A549 (cell line): ENCODE measurements at regions not wholly inside any gene's neighbourhood (a gene's known extent, or its start where the extent isn't known, plus 50 kb on each side); places are given as distances from the start of the nearest gene placed in this dataset.

Source experiments
- CTCF ChIP-seq: fragments of >200 bp; sonication (Bioruptor Twin); formaldehyde crosslinking; IDR thresholded peaks from 3 replicates; pipeline ENCODE4 v1.5.1; 2016
- EP300 ChIP-seq, 2 experiments: fragments of >200 bp; sonication (Bioruptor Twin); formaldehyde crosslinking; IDR thresholded peaks; 2 replicates in 1 of 2; 3 replicates in 1 of 2; pipeline ENCODE4 v1.6.1; 2016 to 2017
- HDAC2 ChIP-seq: fragments of 200-600 bp; sonication (generic); IDR thresholded peaks from 2 replicates; pipeline ENCODE4 v1.6.1; 2016
- HOXA7 ChIP-seq: fragments of 250-450 bp; sonication (Bioruptor Pico); IDR thresholded peaks from 2 replicates; pipeline ENCODE4 v1.5.0; 2020; ENCODE audit warnings: mild to moderate bottlenecking, moderate library complexity
- KDM1A ChIP-seq: fragments of 200-600 bp; sonication (generic); IDR thresholded peaks from 2 replicates; pipeline ENCODE4 v1.6.1; 2016; ENCODE audit warnings: low read depth, mild to moderate bottlenecking
- NR3C1 ChIP-seq: fragments of >200 bp; sonication (Bioruptor Twin); formaldehyde crosslinking; IDR thresholded peaks from 3 replicates; pipeline ENCODE4 v1.6.1; 2017
- PHF8 ChIP-seq: fragments of 200-600 bp; sonication (generic); IDR thresholded peaks from 2 replicates; pipeline ENCODE4 v1.6.1; 2016; ENCODE audit warnings: low read depth, mild to moderate bottlenecking, antibody characterized with exemption, moderate library complexity, borderline replicate concordance
- POLR2A ChIP-seq: IDR thresholded peaks from 2 replicates; pipeline ENCODE4 v1.6.1; 2012; ENCODE audit warnings: mild to moderate bottlenecking, low read length
- RAD21 ChIP-seq, 2 experiments: fragments of >200 bp in 1 of 2; sonication (Bioruptor Twin) in 1 of 2; formaldehyde crosslinking in 1 of 2; IDR thresholded peaks in 1 of 2; conservative IDR thresholded peaks in 1 of 2; 2 replicates in 1 of 2; 3 replicates in 1 of 2; pipeline ENCODE4 v1.6.1; 2012 to 2018; ENCODE audit warnings: inconsistent platforms in 1 of 2
- TP53 ChIP-seq: fragments of 250-450 bp; sonication (Bioruptor Pico); IDR thresholded peaks from 2 replicates; pipeline ENCODE4 v1.5.0; 2021; ENCODE audit warnings: mild to moderate bottlenecking, moderate library complexity
- USF2 ChIP-seq: fragments of 450-650 bp; IDR thresholded peaks from 2 replicates; pipeline ENCODE4 v1.6.1; 2014; ENCODE audit warnings: antibody characterized with exemption
- ZNF302 ChIP-seq: fragments of 250-450 bp; sonication (Bioruptor Pico); IDR thresholded peaks from 2 replicates; pipeline ENCODE4 v1.9.0; 2021; ENCODE audit warnings: inconsistent platforms, mild to moderate bottlenecking, moderate library complexity

- TF ChIP-seq NR3C1 (no peak), HDAC2 (no peak), TP53 (no peak), KDM1A (no peak), HOXA7 (CRISPR knock-in tag) (no peak), RAD21 (conservative IDR thresholded peaks at IDR 0.05 in 1 of 2, IDR thresholded peaks at IDR 0.05 in 1 of 2) (no peak), ZNF302 (CRISPR knock-in tag) (no peak), EP300 (IDR thresholded peaks at IDR 0.05) (no peak), POLR2A (no peak), CTCF (no peak), PHF8 (no peak), USF2 (no peak)
Measured at GRCh38 chr5:106254784-106255183, 1416.0 kb downstream of the EFNA5 start.
